GM21367 (cell line): ENCODE measurements at regions not wholly inside any gene's neighbourhood (a gene's known extent, or its start where the extent isn't known, plus 50 kb on each side); places are given as distances from the start of the nearest gene placed in this dataset.

Experiments
- ATAC-seq: cut with Tn5 transposase; IDR thresholded peaks from one replicate; pipeline ENCODE4 v1.9.1; 2021; ENCODE audit not compliant: unreplicated experiment

DNA sequence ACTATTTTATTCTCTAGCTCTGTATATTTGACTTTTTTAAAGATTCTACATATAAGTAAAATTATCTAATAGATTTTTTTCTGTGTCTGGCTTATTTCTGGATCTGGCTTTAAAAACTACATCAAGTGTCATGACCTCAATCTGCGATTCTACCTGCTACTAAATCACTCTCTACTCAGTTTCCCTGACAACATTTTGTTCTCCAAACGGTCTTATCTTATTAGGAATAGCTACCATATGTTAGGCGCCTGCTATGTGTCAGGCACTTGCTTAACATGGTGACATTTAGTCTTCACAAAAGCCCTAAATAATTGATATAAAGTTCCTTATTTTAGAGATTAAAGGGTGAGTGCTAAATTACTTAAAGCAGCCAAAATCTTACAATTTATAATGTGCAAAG is 1362.9 kb upstream of the FLRT2 start:
- no peak for ATAC-seq

- no peak for ATAC-seq
Observed at GRCh38 chr14:84180336-84180735, 1349.6 kb upstream of the FLRT2 start.

- no peak for ATAC-seq
Observed at GRCh38 chr14:84181072-84181471, 1348.9 kb upstream of the FLRT2 start.

DNA sequence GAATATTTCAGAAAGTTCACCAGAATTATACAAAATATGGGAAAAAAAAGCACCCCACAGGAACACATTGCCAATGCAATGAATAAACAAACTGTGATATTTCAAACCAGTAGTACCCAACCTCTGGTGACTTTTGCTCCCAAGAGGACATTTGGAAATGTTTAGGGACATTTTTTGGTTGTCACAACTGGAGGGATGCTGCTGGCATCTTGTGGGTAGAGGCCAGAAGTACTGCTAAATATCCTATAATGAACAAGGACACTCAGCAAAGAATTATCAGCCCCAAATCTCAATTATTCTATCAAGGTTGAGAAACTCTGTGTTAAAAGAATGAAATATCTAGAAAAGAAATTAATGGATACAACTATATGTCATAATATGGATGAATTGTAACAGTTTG is 1334.4 kb upstream of the FLRT2 start:
- ATAC-seq: no peak

DNA sequence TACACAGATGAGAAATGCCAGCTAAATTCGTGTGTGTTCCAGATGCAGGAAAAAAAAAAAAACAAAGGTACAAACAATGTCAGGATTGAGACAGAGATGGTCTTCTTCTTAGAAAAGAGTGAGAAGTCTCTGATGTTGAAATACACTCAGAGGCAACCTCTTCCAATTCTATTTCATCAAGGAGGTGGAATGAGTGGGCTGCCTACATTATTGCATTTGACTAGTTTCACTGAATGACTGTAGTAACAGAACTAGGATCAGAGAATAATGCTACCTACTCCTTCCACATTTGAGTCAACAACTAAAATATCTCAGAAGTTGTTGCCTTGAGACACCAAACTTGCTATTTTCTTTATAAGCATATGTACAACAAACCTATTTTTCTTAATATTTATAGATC is 1332.2 kb upstream of the FLRT2 start:
- ATAC-seq: no peak

DNA sequence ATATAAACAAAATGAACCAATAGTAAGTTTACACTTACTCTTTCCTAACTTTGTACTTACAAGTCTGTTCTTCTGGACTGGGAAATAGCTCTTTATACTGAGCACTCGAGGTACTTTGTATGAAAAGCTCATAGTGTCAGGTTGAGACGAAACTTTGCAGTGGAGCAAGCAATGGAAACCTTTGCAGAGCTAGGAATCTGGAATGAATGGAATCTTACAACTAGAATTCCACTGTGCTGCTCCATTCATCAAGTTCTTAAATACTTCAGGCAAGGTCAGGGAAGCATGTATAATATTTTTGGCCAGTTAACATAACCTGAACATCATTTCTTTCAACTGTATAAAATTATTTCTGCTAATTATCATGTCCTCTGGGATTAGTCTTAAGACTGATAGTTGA is 1327.5 kb upstream of the FLRT2 start:
- no peak for ATAC-seq

GRCh38 chr14:84203896-84204295 is 1326.0 kb upstream of the FLRT2 start:
- no peak for ATAC-seq

GRCh38 chr14:84208451-84208850 is 1321.5 kb upstream of the FLRT2 start:
- ATAC-seq: no peak

GRCh38 chr14:84209031-84209430 is 1320.9 kb upstream of the FLRT2 start:
- ATAC-seq: no peak

- ATAC-seq: no peak
Observed at GRCh38 chr14:84217066-84217465, 1312.9 kb upstream of the FLRT2 start.

GRCh38 chr14:84225268-84225667 is 1304.7 kb upstream of the FLRT2 start:
- no peak for ATAC-seq

- ATAC-seq: no peak
Observed at GRCh38 chr14:84228702-84229101, 1301.2 kb upstream of the FLRT2 start.

DNA sequence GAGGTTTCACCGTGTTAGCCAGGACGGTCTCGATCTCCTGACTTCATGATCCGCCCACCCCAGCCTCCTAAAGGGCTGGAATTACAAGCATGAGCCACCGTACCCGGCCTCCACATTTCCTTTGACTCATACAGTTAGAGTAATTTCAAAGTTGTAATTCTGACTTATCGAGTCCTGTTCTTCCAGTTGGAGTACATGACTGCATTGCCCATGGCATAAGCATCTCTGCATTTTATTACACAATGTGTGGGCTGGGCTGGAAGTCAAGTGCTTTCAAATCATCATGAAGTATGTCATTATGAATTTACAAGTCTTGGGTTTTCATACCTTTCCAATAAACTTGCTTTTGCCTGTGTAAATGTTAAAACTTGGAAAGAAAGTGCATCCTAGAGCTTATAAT is 1295.7 kb upstream of the FLRT2 start:
- no peak for ATAC-seq

DNA sequence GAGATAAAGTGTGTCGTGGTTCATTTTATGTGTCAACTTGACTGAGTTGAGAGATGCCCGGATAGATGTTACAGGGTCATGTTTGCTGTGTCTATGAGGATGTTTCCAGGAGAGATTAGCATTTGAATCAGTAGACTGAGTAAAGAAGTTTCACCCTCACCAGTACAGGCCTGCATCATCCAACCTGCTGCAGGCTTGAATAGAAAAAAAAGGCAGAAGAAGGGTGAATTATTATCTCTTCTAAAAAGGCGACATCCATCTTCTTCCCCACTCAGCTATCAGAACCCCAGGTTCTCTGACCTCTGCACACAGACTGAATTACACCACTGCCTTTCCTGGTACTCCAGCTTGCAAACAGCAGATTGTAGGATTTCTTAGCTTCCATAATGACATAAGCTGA is 1293.7 kb upstream of the FLRT2 start:
- ATAC-seq: no peak

DNA sequence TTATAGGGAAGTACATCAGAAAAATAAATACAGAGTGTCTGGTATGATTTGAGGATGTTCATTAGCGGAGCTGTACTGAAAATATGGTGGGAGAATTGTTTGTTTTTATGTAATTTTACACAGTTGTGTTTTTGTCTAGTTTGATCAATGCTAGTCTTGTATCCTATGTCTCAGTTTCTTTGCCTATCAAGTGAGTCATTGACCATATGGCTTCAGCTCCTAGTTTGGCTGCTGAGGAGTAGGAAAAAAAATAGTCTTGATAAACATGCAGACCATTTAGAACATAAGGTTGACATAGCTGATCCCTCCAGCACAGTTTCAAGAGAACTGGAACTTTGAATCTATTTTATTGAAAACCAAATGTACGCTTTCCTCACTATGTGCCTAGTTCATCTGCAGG is 1292.1 kb upstream of the FLRT2 start:
- ATAC-seq: no peak

DNA sequence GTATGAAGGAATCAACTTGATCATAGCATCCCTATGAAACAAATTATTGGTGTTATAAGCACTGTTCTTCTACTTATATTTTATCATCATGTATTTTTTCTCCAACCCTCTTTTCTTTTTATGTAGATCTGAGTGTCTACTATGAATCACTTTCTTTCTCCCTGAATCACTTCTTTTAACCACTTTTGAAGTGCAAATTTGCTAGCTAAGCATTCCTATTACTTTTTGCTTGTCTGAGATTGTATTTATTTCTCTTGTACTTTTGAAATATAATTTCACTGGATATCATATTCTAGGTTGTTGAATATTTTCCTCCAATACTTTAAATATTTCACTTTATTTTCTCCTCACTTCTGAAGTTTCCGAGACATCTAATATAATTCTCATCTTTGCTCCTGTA is 1282.3 kb upstream of the FLRT2 start:
- ATAC-seq: no peak

DNA sequence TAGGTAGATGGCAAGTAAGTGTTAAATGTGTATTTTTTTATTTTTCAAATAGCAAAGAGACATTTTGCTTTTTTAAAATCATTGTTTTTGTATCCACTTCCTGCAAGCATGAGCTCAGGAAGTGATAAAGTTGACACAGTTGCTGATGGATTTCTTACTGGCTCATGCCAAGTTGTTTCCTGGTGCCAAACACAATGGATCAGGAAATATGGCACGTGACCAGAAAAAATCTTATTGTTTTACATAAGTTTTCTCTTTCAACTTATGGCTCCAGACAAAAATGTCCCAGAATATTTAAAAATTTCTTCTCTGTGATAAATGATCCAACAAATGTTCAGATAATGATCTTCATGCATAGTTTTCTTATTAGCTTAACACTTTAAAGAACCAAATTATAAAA is 1279.1 kb upstream of the FLRT2 start:
- ATAC-seq: no peak

DNA sequence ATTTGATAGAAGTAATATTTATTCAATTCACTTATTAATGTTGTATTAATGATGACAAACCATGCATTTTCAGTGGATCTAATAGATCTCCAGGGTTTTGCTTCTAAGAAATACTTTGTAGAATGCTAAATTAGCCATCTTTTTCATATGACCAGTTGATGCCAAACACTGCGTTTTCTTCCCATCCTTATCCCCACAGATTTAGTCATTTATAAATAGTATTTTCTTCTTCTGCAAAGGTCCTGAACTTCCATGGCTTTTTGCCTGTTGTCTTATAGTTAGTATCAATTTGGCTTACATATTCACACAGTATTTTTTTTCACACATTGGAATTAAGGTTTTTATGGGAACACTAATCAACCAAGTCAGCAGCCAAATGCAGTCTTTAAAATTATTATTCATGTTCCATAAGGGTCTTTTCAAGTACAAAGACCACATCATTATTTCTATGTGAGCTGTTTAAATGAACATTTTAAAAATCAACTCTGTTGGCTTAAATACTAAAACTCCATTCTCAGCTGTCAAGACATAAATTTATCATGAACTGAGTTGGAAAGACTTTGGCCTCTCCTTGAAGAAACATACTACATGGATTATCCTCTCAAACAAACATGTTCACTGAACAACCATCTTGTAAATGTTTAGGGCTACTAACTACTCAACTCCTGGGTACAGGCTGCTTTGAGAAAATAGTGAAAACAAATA is 1278.4 kb upstream of the FLRT2 start:
- no peak for ATAC-seq

GRCh38 chr14:84252706-84253105 is 1277.2 kb upstream of the FLRT2 start:
- ATAC-seq: no peak

GRCh38 chr14:84253326-84253725 is 1276.6 kb upstream of the FLRT2 start:
- ATAC-seq: no peak

DNA sequence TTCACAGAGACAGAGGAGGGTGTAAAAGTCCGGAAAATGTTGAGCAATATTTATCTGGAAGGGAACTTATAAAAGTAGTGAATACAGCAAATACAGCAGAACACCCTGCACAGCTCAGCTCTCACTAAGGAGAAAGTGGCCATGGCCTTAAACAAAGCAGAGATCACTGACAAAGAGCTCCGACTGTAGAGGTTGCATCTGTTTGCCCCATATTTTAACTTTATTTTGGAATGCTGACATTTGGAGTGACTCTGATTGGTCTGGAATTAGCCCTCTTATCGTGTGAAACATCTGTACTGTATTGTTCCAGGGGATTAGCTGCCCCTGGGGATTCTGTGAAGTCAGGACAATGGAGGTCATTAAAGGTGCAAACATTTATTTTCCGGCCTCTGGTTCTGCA is 1275.7 kb upstream of the FLRT2 start:
- no peak for ATAC-seq

DNA sequence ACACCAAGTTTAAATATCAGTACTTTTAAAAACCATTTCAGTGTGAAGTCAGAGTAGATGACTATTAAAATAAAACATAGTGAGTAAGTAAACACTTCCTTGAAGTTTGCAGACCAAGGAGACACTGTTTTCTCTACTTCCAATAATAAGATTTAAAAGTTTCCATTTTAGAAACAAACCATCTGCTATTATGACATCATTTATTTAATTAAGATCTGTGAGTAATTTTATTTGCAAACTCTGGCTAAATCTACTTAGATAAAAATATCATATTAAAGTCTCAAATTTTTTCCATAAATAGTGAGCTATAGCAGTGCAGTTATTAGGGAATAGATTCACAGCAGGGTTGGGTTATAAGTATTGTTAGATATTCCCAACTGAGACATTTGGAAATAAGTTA is 1267.0 kb upstream of the FLRT2 start:
- ATAC-seq: no peak

GRCh38 chr14:84272290-84272721 is 1257.6 kb upstream of the FLRT2 start:
- ATAC-seq: no peak
